Esophagus muscularis mucosa (tissue), 4 donors: ENCODE measurements at regions not wholly inside any gene's neighbourhood (a gene's known extent, or its start where the extent isn't known, plus 50 kb on each side); places are given as distances from the start of the nearest gene placed in this dataset.

Experiments
- DNase-seq: peaks from one replicate; pipeline ENCODE4 v3.0.0-alpha.2; 2017; ENCODE audit errors: extremely low spot score
- H3K27ac ChIP-seq, 4 donors: fragments of 200-600 bp; sonication (generic); replicated peaks in 1 of 4; 1 replicate in 3 of 4; 2 replicates in 1 of 4; pipeline ENCODE4 v1.5.1; 2016 to 2019; ENCODE audit warnings: mild to moderate bottlenecking in 1 of 4
- H3K27me3 ChIP-seq, 4 donors: fragments of 200-600 bp; sonication (generic); one replicate each; pipeline versions ENCODE4 v1.5.1 to v1.6.0; 2016 to 2019
- H3K36me3 ChIP-seq, 4 donors: fragments of 200-600 bp; sonication (generic); one replicate each; pipeline ENCODE4 v1.5.1; 2016 to 2019
- H3K4me1 ChIP-seq, 4 donors: fragments of 200-600 bp; sonication (generic); one replicate each; pipeline ENCODE4 v1.5.1; 2016 to 2019
- H3K4me3 ChIP-seq, 4 donors: fragments of 200-600 bp; sonication (generic); 1 replicate in 2 of 4; 2 replicates in 2 of 4; pipeline ENCODE4 v1.5.1; 2016 to 2019; ENCODE audit warnings: mild to moderate bottlenecking in 4 of 4, moderate library complexity in 1 of 4
- H3K9me3 ChIP-seq, 4 donors: fragments of 200-600 bp; sonication (generic); 1 replicate in 3 of 4; 2 replicates in 1 of 4; pipeline ENCODE4 v1.5.1; 2016 to 2019
- CTCF ChIP-seq, 3 experiments: fragments of 200-600 bp in 2 of 3; fragments of 450-650 bp in 1 of 3; sonication (generic) in 2 of 3; IDR thresholded peaks; one replicate each; pipeline ENCODE4 v1.5.1; 2017 to 2019; ENCODE audit warnings: antibody characterized with exemption in 3 of 3, mild to moderate bottlenecking in 2 of 3, moderate library complexity in 1 of 3
- EP300 ChIP-seq: sonication (generic); formaldehyde crosslinking; IDR thresholded peaks from one replicate; pipeline ENCODE4 v1.6.1; 2017; ENCODE audit warnings: antibody characterized with exemption
- POLR2A ChIP-seq: fragments of 450-650 bp; IDR thresholded peaks from one replicate; pipeline ENCODE4 v1.6.1; 2017; ENCODE audit warnings: antibody characterized with exemption, moderate library complexity, mild to moderate bottlenecking, low read depth
- POLR2AphosphoS5 ChIP-seq, 2 donors: sonication (generic); formaldehyde crosslinking; IDR thresholded peaks; one replicate each; pipeline ENCODE4 v1.6.1; 2017; ENCODE audit warnings: antibody characterized with exemption in 2 of 2
- WGBS: methylation state at CpG from one replicate; pipeline ENCODE4 v1.1.5; 2018; 5-methylcytosine and 5-hydroxymethylcytosine counted together
- intact Hi-C: fragments of 100-400 bp; cut with DNase I; formaldehyde crosslinking; loops from one replicate; pipeline ENCODE4 v1.15.1; 2023

DNA sequence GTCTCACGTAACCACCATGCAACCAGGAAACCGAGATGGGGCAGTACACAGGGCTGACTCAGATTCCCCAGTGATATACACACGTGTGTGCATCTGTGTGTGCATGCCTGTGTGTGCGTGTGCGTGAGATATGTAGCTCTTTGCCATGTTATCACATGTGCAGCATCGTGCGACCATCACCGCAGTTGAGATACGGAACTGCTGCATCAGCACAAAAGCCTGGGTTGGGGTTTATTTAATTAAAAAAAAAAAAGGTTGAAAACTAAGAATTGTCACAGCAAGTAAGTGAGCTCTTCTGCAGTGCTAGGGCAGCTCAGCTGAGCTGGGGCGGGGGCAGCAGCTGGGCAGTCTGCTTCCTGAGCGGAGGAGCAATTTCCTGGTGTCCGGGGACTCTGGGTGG, 152.5 kb downstream of the RBFOX3 start:
- no peak for DNase-seq
- Histone ChIP-seq H3K27ac (no peak overlapping the region), H3K9me3 (no peaks in the 10 kb centered on the region), H3K4me1 (no peaks in the 10 kb centered on the region), H3K4me3 (no peak overlapping the region), H3K36me3 (no peaks in the 10 kb centered on the region), H3K27me3 (no peaks in the 10 kb centered on the region)
- 73% methylated on average over 12 of the region's 12 CpGs for WGBS
- TF ChIP-seq CTCF (IDR thresholded peaks at IDR 0.05) (no peak), EP300 (no peak), POLR2AphosphoS5 (IDR thresholded peaks at IDR 0.05) (no peak), POLR2A (no peak)
- intact Hi-C loops, result no loop called here

GRCh38 chr17:79457889-79458288, 153.0 kb downstream of the RBFOX3 start:
- no peaks in the 10 kb centered on the region for H3K9me3 ChIP-seq
- no peaks in the 10 kb centered on the region for H3K4me1 ChIP-seq
- no peaks in the 10 kb centered on the region for H3K27me3 ChIP-seq
- H3K36me3 ChIP-seq, result no peaks in the 10 kb centered on the region
- no peak overlapping the region for H3K27ac ChIP-seq
- H3K4me3 ChIP-seq, result no peak overlapping the region
- TF ChIP-seq POLR2A (no peak), CTCF (IDR thresholded peaks at IDR 0.05) (no peak), EP300 (no peak), POLR2AphosphoS5 (IDR thresholded peaks at IDR 0.05) (no peak)
- 80% methylated on average over 12 of the region's 12 CpGs for WGBS
- no peak for DNase-seq
- intact Hi-C loops, result no loop called here

- DNase-seq, result no peak
- H3K27ac ChIP-seq, result no peak overlapping the region
- H3K4me3 ChIP-seq, result no peak overlapping the region
- no peaks in the 10 kb centered on the region for H3K36me3 ChIP-seq
- TF ChIP-seq POLR2A, result no peak
- no peak for TF ChIP-seq CTCF (IDR thresholded peaks at IDR 0.05)
- no peak for TF ChIP-seq POLR2AphosphoS5 (IDR thresholded peaks at IDR 0.05)
- no peak for TF ChIP-seq EP300
- H3K9me3 ChIP-seq, result no peaks in the 10 kb centered on the region
- intact Hi-C loops, result no loop called here
- no peaks in the 10 kb centered on the region for H3K27me3 ChIP-seq
- WGBS, result 85% methylated on average over 17 of the region's 17 CpGs
- H3K4me1 ChIP-seq, result no peaks in the 10 kb centered on the region
These were observed 153.5 kb downstream of the RBFOX3 start for GRCh38 chr17:79457376-79457775.

GRCh38 chr17:79455636-79456035, 155.2 kb downstream of the RBFOX3 start:
- no peak overlapping the region for H3K4me3 ChIP-seq
- no peak overlapping the region for H3K27ac ChIP-seq
- WGBS, result 83% methylated on average over 11 of the region's 11 CpGs
- H3K27me3 ChIP-seq, result no peaks in the 10 kb centered on the region
- TF ChIP-seq POLR2A (no peak), POLR2AphosphoS5 (IDR thresholded peaks at IDR 0.05) (no peak), CTCF (IDR thresholded peaks at IDR 0.05) (no peak), EP300 (no peak)
- intact Hi-C loops, result no loop called here
- no peaks in the 10 kb centered on the region for H3K4me1 ChIP-seq
- H3K36me3 ChIP-seq, result no peaks in the 10 kb centered on the region
- no peaks in the 10 kb centered on the region for H3K9me3 ChIP-seq
- no peak for DNase-seq

DNA sequence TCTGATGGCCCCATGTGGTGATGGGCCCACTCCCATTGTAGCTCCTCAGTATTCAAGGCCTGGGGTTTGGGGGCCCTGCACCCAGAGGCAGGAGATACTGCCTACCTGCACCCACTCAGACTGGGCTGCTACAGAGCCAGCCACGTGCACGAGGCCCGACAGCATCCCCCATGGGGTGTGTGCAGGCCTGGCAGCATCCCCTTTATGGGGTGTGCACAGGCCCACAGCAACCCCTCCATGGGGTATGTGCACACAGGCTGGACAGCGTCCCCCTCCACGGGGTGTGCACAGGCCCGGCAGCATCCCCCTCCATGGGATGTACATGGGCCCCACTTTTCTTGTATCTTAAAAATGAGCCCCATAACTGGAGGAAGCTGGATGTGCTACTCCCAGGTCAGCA, 156.0 kb downstream of the RBFOX3 start:
- no peak for DNase-seq
- no peak for TF ChIP-seq CTCF (IDR thresholded peaks at IDR 0.05)
- TF ChIP-seq EP300, result no peak
- WGBS, result 94% methylated on average over 3 of the region's 6 CpGs
- Histone ChIP-seq H3K4me1 (no peaks in the 10 kb centered on the region), H3K27ac (no peak overlapping the region), H3K27me3 (no peaks in the 10 kb centered on the region), H3K9me3 (no peaks in the 10 kb centered on the region), H3K4me3 (no peak overlapping the region), H3K36me3 (no peaks in the 10 kb centered on the region)
- intact Hi-C loops, result no loop called here
